ENCODE measurements at regions not wholly inside any gene's neighbourhood (a gene's known extent, or its start where the extent isn't known, plus 50 kb on each side); places are given as distances from the start of the nearest gene placed in this dataset.

GRCh38 chr3:177687291-177687690 lies 490.0 kb upstream of the TBL1XR1 start:
- Histone ChIP-seq H3K9me3 (replicated peaks; ENCODE audit: insufficient read depth, low read length) (no peaks in the 10 kb centered on the region), H3K36me3 (replicated peaks; ENCODE audit: insufficient read depth, low read length) (no peaks in the 10 kb centered on the region), H3K4me1 (ENCODE audit: low read length) (no peaks in the 10 kb centered on the region), H4K20me1 (ENCODE audit: insufficient read depth, low read length) (no peaks in the 10 kb centered on the region), H2AFZ (ENCODE audit: low read length) (no peak overlapping the region), H3K9me2 (replicated peaks; ENCODE audit: insufficient read depth, low read length) (no peaks in the 10 kb centered on the region), H3K27ac (ENCODE audit: low read length) (no peak overlapping the region), H3K4me3 (ENCODE audit: low read length) (no peak overlapping the region), H3K4me2 (ENCODE audit: low read depth, low read length) (no peak overlapping the region), H3K27me3 (replicated peaks; ENCODE audit: insufficient read depth, low read length) (no peaks in the 10 kb centered on the region), H3K9ac (ENCODE audit: low read length) (no peak overlapping the region), H3K79me2 (ENCODE audit: low read length) (no peaks in the 10 kb centered on the region), H3F3A (ENCODE audit: insufficient read depth, low read length) (no peaks in the 10 kb centered on the region)
- DNase-seq, result no peak
- TF ChIP-seq EZH2 (optimal IDR thresholded peaks at IDR 0.05; ENCODE audit: low read depth, low read length) (no peak), EZH2phosphoT487 (IDR thresholded peaks at IDR 0.05; ENCODE audit: low read length) (no peak), CTCF (IDR thresholded peaks at IDR 0.05; ENCODE audit: low read length) (no peak)

- Histone ChIP-seq H3K27ac (ENCODE audit: low read length) (no peak overlapping the region), H4K20me1 (ENCODE audit: insufficient read depth, low read length) (no peaks in the 10 kb centered on the region), H3K9ac (ENCODE audit: low read length) (no peak overlapping the region), H3K9me2 (replicated peaks; ENCODE audit: insufficient read depth, low read length) (no peaks in the 10 kb centered on the region), H2AFZ (ENCODE audit: low read length) (no peak overlapping the region), H3K4me2 (ENCODE audit: low read depth, low read length) (no peak overlapping the region), H3K36me3 (replicated peaks; ENCODE audit: insufficient read depth, low read length) (no peaks in the 10 kb centered on the region), H3K79me2 (ENCODE audit: low read length) (no peaks in the 10 kb centered on the region), H3K4me3 (ENCODE audit: low read length) (no peak overlapping the region), H3K4me1 (ENCODE audit: low read length) (no peaks in the 10 kb centered on the region), H3K9me3 (replicated peaks; ENCODE audit: insufficient read depth, low read length) (no peaks in the 10 kb centered on the region), H3K27me3 (replicated peaks; ENCODE audit: insufficient read depth, low read length) (no peaks in the 10 kb centered on the region), H3F3A (ENCODE audit: insufficient read depth, low read length) (no peaks in the 10 kb centered on the region)
- TF ChIP-seq EZH2 (optimal IDR thresholded peaks at IDR 0.05; ENCODE audit: low read depth, low read length), result no peak
- TF ChIP-seq EZH2phosphoT487 (IDR thresholded peaks at IDR 0.05; ENCODE audit: low read length), result no peak
- TF ChIP-seq CTCF (IDR thresholded peaks at IDR 0.05; ENCODE audit: low read length), result no peak
- no peak for DNase-seq
Measured at GRCh38 chr3:177688152-177688551, 490.9 kb upstream of the TBL1XR1 start.

- Histone ChIP-seq H3K9me2 (replicated peaks; ENCODE audit: insufficient read depth, low read length) (no peaks in the 10 kb centered on the region), H3K27me3 (replicated peaks; ENCODE audit: insufficient read depth, low read length) (no peaks in the 10 kb centered on the region), H3K9ac (ENCODE audit: low read length) (no peak overlapping the region), H3K79me2 (ENCODE audit: low read length) (no peaks in the 10 kb centered on the region), H3K36me3 (replicated peaks; ENCODE audit: insufficient read depth, low read length) (no peaks in the 10 kb centered on the region), H2AFZ (ENCODE audit: low read length) (no peak overlapping the region), H4K20me1 (ENCODE audit: insufficient read depth, low read length) (no peaks in the 10 kb centered on the region), H3K4me2 (ENCODE audit: low read depth, low read length) (no peak overlapping the region), H3F3A (ENCODE audit: insufficient read depth, low read length) (no peaks in the 10 kb centered on the region), H3K27ac (ENCODE audit: low read length) (no peak overlapping the region), H3K4me1 (ENCODE audit: low read length) (no peaks in the 10 kb centered on the region), H3K9me3 (replicated peaks; ENCODE audit: insufficient read depth, low read length) (no peaks in the 10 kb centered on the region), H3K4me3 (ENCODE audit: low read length) (no peak overlapping the region)
- DNase-seq, result no peak
- TF ChIP-seq CTCF (IDR thresholded peaks at IDR 0.05; ENCODE audit: low read length) (no peak), EZH2phosphoT487 (IDR thresholded peaks at IDR 0.05; ENCODE audit: low read length) (no peak), EZH2 (optimal IDR thresholded peaks at IDR 0.05; ENCODE audit: low read depth, low read length) (no peak)
Measured at GRCh38 chr3:177689077-177689476, 491.8 kb upstream of the TBL1XR1 start.

Data from MM.1S (cell line).